Spleen (tissue), 11 donors: ENCODE measurements at regions not wholly inside any gene's neighbourhood (a gene's known extent, or its start where the extent isn't known, plus 50 kb on each side); places are given as distances from the start of the nearest gene placed in this dataset.
A peak's percentile ranks its signal among the peaks of the same experiment; 100 is the strongest.

Experiments
- DNase-seq: peaks from one replicate; pipeline ENCODE4 v3.0.0-alpha.2; 2020
- H3K27ac ChIP-seq, 8 donors: fragments of 200-600 bp; sonication (generic) in 7 of 8; 1 replicate in 4 of 8; 2 replicates in 4 of 8; pipeline versions ENCODE4 v1.5.0 to v1.8.0; 2016 to 2021; ENCODE audit warnings: inconsistent platforms in 4 of 8, mild to moderate bottlenecking in 4 of 8, moderate library complexity in 1 of 8
- H3K27me3 ChIP-seq, 7 donors: fragments of 200-600 bp; sonication (generic) in 6 of 7; replicated peaks in 1 of 7; 1 replicate in 4 of 7; 2 replicates in 3 of 7; pipeline versions ENCODE4 v1.5.0 to v1.8.0; 2016 to 2021; ENCODE audit warnings: inconsistent platforms in 3 of 7, mild to moderate bottlenecking in 1 of 7
- H3K36me3 ChIP-seq, 6 donors: fragments of 200-600 bp; sonication (generic) in 5 of 6; 1 replicate in 4 of 6; 2 replicates in 2 of 6; pipeline versions ENCODE4 v1.5.0 to v1.8.0; 2016 to 2021; ENCODE audit warnings: inconsistent platforms in 2 of 6
- H3K4me1 ChIP-seq, 6 donors: fragments of 200-600 bp; sonication (generic) in 5 of 6; 1 replicate in 3 of 6; 2 replicates in 3 of 6; pipeline versions ENCODE4 v1.5.0 to v1.8.0; 2016 to 2021; ENCODE audit warnings: inconsistent platforms in 3 of 6
- H3K4me3 ChIP-seq, 8 donors: fragments of 200-600 bp; sonication (generic) in 7 of 8; 1 replicate in 4 of 8; 2 replicates in 4 of 8; pipeline versions ENCODE4 v1.5.0 to v1.8.0; 2016 to 2021; ENCODE audit warnings: inconsistent platforms in 4 of 8, mild to moderate bottlenecking in 4 of 8, moderate library complexity in 2 of 8
- H3K9me3 ChIP-seq, 8 donors: fragments of 200-600 bp; sonication (generic) in 7 of 8; 1 replicate in 4 of 8; 2 replicates in 4 of 8; pipeline versions ENCODE4 v1.5.0 to v1.8.0; 2016 to 2021; ENCODE audit warnings: inconsistent platforms in 4 of 8
- CTCF ChIP-seq, 11 experiments: fragments of 200-600 bp in 7 of 11; fragments of 450-650 bp in 4 of 11; sonication (generic) in 4 of 11; IDR thresholded peaks in 8 of 11; conservative IDR thresholded peaks in 3 of 11; 1 replicate in 7 of 11; 2 replicates in 4 of 11; pipeline versions ENCODE4 v1.4.0 to v1.8.0; 2016 to 2021; ENCODE audit warnings: antibody characterized with exemption in 11 of 11, inconsistent platforms in 4 of 11, mild to moderate bottlenecking in 1 of 11
- POLR2A ChIP-seq, 3 donors: fragments of 450-650 bp; IDR thresholded peaks; one replicate each; pipeline ENCODE4 v1.5.1; 2017; ENCODE audit warnings: antibody characterized with exemption in 3 of 3, mild to moderate bottlenecking in 1 of 3
- POLR2AphosphoS5 ChIP-seq, 3 donors: sonication (generic); formaldehyde crosslinking; IDR thresholded peaks; one replicate each; pipeline ENCODE4 v1.5.1; 2017; ENCODE audit warnings: antibody characterized with exemption in 3 of 3
- WGBS, 5 donors: extraction: QIAGEN DNeasy Blood & Tissue Kit in 3 of 5; methylation state at CpG; one replicate each; pipeline versions ENCODE4 v1.1.5 to v1.1.7; 2013 to 2018; 5-methylcytosine and 5-hydroxymethylcytosine counted together
- intact Hi-C: fragments of 100-400 bp; cut with DNase I; formaldehyde crosslinking; loops from one replicate; pipeline ENCODE4 v1.15.0; 2023; ENCODE audit warnings: low total_unique reads
- donor health status: healthy with polysubstance abuse.
- donor health status: DM: no; HTN: no; CAD: no; lungs with moderate emphysema.
- donor health status: DM: no; HTN: no; CAD: no.
- donor health status: Bipolar disorder and iron deficiency.
- donor health status: healthy.
- donor health status: DM: no; HTN: no; CAD: no.
- donor health status: DM: yes; HTN: yes; CAD: no.

DNA sequence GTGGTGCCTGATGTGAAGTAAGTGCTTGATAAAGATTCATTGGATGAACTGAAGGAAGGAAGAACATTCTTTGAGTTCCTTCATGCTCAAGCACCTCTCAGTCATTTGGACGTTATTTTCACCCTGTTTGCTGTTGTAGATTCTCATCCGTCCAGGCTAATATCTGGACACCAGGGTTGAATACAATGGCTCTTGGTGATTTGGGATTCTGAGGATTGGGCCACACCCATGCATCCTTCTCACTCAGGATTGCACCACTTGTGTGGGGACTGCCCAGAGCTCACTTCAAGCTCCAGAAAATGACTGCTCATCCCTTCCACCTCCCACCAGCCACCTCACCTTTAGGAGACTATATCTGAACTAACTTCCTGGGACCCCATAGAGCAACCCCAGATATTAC lies 117.1 kb upstream of the IPO9 start:
- intact Hi-C loops: no loop called here
- Histone ChIP-seq H3K4me1 (peaks cover 11 to 66% (median 32%) of the 10 kb centered on the region in 6 donors), H3K36me3 (no peaks in the 10 kb centered on the region), H3K9me3 (no peaks in the 10 kb centered on the region), H3K27ac (peak overlapping the region in 1 of 8 donors; percentile 81), H3K27me3 (no peaks in the 10 kb centered on the region), H3K4me3 (no peak overlapping the region)
- WGBS, 5 donors: 65 to 81% (median 73%) methylated on average over 2 of the region's 2 CpGs
- TF ChIP-seq POLR2A (IDR thresholded peaks at IDR 0.05): no peak
- no peak for TF ChIP-seq POLR2AphosphoS5 (IDR thresholded peaks at IDR 0.05)
- no peak for TF ChIP-seq CTCF (IDR thresholded peaks at IDR 0.05 in 8 of 11, conservative IDR thresholded peaks at IDR 0.05 in 3 of 11)
- DNase-seq: no peak

DNA sequence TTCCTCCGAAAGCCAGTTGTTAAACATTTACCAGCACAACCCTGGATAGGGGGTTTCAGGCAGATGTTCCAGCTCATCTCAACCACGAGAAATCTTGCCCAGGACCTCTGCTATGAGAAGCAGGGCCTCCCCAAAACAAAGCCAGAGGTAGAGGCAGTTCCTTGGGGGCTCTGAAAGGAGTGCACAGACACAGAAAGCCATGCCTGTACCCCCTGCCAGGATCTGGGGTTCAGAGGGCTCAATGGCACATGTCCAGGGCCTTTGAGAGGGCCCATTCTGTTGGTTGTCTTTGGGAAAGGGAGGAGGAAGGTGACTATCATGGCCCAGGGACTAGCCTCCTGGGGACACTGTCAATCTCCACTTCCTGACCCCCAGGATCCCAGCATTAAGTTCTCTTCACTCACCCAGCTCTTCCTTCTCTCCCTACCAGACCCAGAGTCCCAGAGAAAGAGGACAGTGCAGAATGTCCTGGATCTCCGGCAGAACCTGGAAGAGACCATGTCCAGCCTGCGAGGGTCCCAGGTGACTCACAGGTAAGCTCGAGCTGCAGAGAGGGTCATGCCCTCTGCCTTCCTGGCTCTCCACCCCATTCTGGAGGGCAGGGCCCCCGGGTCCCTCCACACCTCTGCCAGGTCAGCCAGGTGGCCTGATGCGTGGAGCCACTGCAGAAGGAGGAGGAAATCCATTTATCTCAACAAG lies 116.4 kb upstream of the IPO9 start:
- Histone ChIP-seq H3K9me3 (no peaks in the 10 kb centered on the region), H3K4me1 (peaks cover 11 to 69% (median 33%) of the 10 kb centered on the region in 6 donors), H3K36me3 (no peaks in the 10 kb centered on the region), H3K27ac (peak overlapping the region in 6 of 8 donors; percentile 55 to 83 (median 78)), H3K4me3 (no peak overlapping the region), H3K27me3 (no peaks in the 10 kb centered on the region)
- TF ChIP-seq POLR2AphosphoS5 (IDR thresholded peaks at IDR 0.05): no peak
- TF ChIP-seq CTCF (IDR thresholded peaks at IDR 0.05 in 8 of 11, conservative IDR thresholded peaks at IDR 0.05 in 3 of 11): no peak
- no peak for TF ChIP-seq POLR2A (IDR thresholded peaks at IDR 0.05)
- WGBS, 5 donors: 71 to 88% (median 81%) methylated on average over 7 of the region's 7 CpGs
- DNase-seq: no peak
- intact Hi-C loops: no loop called here

GRCh38 chr1:201713086-201713810 lies 115.7 kb upstream of the IPO9 start:
- Histone ChIP-seq H3K36me3 (peaks cover 0 to 1% (median 0%) of the 10 kb centered on the region in 6 donors), H3K4me3 (no peak overlapping the region), H3K27me3 (no peaks in the 10 kb centered on the region), H3K27ac (peak overlapping the region in 7 of 8 donors; percentile 11 to 83 (median 75)), H3K9me3 (no peaks in the 10 kb centered on the region), H3K4me1 (peaks cover 11 to 69% (median 33%) of the 10 kb centered on the region in 6 donors)
- intact Hi-C loops: no loop called here
- TF ChIP-seq POLR2A (IDR thresholded peaks at IDR 0.05): no peak
- TF ChIP-seq CTCF (IDR thresholded peaks at IDR 0.05 in 8 of 11, conservative IDR thresholded peaks at IDR 0.05 in 3 of 11): no peak
- TF ChIP-seq POLR2AphosphoS5 (IDR thresholded peaks at IDR 0.05): peak; percentile 46 to 79 (median 74)
- WGBS, 5 donors: 47 to 74% (median 54%) methylated on average over 2 to 3 of the region's 3 CpGs
- peak; percentile 80 for DNase-seq
